ENCODE measurements at regions not wholly inside any gene's neighbourhood (a gene's known extent, or its start where the extent isn't known, plus 50 kb on each side); places are given as distances from the start of the nearest gene placed in this dataset.

DNA sequence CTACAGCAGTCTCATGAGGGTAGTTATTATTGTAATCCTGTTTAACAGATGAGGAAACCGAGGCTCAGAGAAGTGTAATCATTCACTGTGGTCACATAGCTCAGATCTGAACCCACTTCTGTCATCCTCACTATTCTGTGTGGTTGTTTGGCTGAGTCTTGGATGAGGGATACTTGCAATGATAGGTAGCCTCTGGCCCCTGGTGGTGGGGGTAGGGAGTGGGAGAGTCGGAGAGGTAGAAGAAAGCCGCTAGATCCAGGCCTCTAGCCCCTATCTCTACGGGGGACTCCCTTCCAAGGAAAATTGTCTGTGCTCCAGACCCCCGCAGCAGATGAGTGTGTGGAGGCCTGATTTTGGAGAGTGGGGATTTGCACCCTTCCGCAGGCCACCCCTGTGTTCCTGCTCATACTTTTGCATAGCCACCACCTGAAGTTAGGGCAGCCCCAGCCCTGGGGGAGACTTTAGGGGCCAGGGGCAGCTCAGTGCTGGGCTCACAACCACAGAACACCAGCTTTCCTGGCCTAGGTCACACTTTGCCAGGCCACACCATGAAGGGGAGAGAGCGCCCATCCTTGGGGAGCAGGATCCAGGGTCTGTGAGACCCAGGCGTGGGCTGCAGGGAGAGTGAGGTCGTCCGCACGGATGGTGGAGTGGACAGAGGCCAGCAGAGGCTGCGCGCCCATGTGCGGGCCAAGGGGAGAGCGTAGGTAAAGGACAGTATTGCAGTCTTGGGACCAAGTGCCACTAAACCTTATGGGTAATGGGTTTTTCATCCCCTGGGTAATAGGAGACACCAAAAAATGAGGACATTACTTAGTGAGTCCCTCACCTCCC, 148.2 kb downstream of the GLI2 start:
- DNase-seq (ENCODE audit: low read depth), result no peak

DNA sequence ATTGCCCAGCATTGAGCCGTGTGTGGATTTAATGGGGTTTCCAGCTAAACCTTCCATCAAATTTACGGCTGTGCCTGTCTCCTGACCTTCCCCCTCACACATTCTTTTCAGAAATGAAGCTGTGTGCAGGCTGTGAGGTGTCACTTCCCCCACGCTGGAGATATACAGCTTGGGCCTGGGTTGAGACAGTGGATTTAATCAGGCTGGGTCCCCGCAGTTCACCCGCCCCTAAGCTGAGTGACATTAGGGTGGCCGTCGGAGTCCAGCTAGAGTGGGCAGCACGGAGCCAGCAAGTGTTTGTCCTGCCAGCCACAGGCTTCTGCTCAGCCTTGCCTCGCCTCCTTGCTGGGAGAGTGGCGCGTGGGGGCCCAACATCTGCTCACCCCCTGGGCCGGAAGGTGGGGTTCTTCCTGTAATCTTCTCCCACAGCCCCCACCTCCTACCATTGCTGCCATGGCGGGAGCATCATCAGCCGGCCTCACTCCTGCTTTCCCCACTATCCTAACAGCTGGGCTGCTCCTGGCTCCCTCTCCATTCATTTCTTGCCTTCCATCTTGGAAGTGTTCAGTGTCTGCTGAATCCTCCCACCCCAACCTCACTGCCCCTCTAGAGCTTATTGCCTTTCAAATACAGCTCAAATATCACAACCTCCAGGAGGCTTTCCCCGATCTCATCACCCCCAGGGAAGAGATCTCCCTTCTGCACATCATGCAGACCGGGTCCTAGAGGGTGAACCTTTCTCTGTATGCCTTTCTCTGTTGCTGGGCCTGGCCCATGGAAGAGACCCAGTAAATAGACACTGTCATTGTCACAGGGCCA, 149.0 kb downstream of the GLI2 start:
- DNase-seq (ENCODE audit: low read depth), result no peak

DNA sequence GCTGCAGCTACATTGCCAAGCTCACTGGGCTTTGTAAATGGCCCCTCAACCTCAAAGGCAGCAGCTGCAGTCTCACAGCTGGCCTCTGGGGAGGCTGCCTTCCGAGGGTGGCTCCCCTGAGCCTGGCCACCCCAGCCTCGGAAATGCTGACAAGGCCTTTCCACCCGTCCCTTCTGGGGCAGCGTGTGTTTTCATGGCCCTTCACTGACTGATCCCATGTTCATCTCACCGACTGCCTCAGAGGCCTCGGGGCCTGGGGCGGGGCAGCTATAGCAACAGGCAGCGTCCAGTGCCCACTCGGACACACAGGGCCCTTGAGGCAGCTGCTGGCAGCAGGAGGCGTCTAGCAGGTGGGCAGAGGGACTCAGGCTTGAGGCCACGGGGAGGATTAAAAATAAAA, 149.7 kb downstream of the GLI2 start:
- no peak for DNase-seq (ENCODE audit: low read depth)

DNA sequence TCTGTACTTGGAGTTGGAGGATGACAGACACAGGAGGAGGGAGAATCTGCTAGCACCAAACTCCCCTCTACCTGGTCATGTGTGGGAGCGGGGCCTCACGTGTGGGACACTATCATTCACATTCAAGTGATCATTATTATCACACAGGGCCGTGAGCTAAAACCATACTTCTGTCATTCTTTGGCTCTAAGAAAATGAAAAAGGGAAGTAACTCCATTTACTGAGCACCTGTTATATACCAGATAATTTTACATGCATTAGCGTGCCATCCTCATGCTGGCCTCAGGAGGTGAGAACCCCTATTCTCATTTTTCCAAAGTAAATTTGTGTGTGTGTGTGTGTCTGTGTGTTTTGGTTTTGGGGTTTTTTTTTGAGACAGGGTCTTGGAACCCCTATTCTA, 150.1 kb downstream of the GLI2 start:
- no peak for DNase-seq (ENCODE audit: low read depth)

DNA sequence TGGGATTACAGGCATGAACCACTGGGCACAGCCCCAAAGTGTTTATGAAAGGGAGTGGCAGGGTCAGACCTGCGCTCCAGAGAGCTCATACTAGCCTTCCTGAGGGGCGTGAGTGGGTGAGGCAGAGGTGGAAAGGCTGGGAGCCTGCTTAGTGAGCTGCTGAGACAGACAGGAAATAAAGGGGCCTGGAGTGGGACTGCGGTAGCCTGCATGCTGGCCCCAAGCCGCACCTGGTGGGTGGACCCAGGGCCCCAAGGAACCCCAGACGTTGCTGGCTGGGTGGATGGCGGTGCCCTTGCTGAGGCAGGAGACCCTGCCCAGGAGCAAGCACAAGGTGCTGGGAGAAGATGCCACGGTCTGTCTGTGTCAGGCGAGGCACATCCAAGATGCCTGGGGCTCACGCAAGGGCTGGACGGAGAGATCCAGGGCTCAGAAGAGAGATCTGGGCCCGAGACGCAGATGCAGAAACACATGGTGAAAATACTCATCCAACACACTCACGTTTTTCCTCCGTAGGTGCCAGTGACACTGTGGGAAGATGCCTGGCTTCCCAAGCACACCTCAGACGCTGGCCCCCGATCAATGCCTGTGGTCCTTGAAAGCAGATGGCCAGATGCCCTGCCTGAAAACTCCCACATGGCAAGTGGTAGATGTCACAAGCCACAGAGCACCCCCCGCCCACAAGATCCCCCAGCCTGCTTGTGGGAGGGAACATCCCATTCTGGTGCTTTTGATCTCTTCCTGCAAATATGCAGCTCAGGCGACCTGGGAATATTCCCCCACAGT, 151.1 kb downstream of the GLI2 start:
- no peak for DNase-seq (ENCODE audit: low read depth)

DNA sequence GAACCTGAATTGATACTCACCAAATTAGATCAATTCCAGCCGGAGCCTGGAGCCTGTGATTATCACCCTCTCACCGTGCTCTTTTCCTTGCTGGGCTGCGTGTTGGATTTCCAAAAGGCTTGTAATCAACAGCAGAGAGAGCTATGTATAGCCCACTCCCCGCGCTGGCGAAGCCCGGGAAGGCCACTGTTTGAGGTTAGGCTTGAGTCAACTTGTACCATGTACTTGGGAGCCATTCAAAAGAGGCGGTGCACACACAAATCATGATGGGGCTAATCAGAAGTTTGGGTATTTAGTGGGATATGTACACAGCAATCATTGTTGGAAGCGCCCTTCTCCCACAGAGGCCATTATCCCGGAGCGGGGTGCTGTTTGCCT, 151.6 kb downstream of the GLI2 start:
- no peak for DNase-seq (ENCODE audit: low read depth)

DNA sequence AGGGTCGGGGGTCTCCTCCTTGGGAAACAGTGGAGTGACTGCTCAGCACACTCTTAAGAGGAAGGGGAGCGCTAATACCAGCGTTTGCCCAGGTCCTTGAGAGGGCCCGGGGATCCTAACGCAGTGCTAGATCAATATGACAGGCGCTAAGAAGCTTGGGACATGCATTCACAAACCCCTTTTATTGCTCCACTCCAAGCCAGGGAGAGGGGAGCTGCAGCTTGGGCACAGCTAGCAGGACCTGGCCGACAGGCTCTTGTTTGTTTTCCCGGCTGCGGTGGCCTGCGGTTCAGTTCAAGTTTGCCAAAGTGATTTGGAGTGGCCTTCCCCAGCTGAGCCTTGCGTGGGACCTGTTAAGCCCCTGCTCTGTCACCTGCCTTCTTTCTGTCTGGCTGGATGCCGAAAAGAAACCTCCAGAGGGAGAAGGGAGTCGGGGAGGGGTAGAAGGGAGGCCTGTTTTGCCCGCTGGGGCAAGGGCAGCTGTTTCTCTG, 152.1 kb downstream of the GLI2 start:
- DNase-seq (ENCODE audit: low read depth), result no peak

DNA sequence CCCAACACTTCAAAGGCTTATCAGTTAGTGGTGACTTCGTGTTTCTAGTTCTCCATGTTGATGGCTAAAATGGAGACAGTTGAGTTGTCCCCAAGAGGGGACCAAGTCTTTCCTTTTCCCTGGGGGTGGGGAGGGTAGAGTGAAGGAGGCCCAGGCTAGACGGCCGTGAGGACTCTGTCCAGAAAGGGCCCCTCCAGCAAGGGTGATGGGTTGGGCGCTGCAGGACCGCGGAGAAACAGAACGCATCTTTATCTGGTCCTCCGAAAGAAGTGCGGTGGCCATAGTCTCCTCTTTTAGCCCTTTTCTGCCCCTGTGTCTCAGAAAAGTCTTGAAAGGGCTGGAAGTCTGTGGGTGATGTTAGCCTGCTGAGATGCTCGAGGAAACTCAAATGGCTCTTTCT, 153.2 kb downstream of the GLI2 start:
- DNase-seq (ENCODE audit: low read depth), result no peak

DNA sequence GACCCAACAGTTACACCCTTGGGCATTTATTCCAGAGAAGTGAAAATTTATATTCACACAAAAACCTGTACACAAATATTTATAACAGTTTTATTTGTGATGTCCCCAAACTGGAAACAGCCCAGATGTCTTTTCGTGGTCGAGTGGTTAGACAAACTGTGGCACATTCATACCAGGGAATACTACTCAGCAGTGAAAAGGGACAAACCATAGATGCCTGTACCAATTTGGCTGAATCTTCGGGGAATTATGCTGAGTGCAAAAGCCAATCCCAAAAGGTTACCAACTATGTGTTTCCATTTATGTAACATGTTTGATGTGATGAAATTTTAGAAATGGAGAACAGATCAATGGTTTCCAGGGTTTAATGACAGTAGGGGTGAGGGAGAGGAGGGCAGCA, 154.3 kb downstream of the GLI2 start:
- DNase-seq (ENCODE audit: low read depth), result no peak

DNA sequence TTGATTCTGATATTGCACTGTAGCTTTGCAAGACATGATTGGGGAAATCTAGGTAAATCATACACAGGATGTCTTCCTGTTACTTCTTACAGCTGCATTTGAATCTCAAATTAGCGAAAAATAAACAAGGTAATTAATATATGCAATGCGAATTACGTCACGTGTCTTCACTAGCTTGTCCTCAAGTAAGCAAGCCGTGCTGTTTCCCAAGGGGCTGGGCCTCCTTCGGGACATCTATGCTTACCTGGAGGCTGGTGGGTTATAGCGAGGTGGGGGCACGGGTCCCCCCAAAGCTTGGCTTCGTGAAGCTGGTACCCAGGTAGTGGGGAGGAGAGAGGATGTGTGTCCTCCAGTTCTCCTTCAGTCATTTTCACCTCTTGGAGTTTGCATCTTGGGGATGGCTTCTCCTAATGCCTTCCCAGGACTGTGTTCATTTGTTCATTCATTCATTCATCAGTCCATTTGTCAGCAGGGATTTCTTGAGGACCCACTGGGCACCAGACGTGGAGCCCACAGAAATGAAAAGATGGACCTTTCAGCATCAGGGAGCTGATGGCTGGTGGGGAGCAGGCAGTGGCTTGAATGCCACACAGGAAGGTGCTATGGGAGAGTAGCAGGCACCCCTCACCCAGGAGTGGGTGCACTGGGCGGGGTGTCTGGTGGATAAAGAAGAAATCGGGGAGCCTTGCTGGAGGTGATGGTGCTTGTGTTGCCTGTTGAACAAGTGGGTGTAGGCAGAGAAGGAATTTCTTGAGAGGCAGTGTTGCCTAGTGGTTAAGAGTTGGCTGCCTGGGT, 155.1 kb downstream of the GLI2 start:
- DNase-seq (ENCODE audit: low read depth), result no peak

DNA sequence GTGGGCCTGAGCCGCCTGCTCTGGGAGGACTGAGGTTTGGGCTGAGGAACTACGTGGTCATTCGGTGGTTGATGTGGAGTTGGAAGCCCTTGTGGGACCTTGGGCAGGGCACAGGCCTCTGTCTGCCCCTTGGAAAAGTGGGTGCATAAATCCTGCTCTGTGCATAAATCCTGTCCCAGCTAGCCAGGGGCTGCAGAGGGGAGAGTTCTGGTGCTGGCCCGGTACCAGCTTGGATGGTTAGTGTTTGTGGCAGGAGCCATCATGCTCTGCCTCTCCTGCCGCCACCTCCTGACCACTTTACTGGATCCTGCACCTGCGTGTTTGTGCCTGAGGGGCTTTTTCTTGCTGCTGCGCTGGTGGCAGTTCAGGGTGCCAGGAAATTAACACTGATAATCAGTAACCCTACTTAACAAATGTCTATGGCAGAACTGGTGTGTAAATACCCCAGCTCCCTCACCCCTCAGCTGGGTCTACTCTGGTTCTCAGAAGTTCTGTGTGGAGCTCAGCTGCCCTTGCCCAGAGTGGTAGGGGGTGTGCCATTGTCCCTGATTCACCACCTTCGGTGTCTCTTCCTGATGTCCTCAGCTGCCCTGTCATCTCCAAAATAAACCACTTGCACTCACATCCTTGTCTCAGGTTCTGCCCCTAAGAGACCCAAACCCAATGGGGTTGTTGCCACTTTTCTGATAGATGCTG, 156.8 kb downstream of the GLI2 start:
- no peak for DNase-seq (ENCODE audit: low read depth)

DNA sequence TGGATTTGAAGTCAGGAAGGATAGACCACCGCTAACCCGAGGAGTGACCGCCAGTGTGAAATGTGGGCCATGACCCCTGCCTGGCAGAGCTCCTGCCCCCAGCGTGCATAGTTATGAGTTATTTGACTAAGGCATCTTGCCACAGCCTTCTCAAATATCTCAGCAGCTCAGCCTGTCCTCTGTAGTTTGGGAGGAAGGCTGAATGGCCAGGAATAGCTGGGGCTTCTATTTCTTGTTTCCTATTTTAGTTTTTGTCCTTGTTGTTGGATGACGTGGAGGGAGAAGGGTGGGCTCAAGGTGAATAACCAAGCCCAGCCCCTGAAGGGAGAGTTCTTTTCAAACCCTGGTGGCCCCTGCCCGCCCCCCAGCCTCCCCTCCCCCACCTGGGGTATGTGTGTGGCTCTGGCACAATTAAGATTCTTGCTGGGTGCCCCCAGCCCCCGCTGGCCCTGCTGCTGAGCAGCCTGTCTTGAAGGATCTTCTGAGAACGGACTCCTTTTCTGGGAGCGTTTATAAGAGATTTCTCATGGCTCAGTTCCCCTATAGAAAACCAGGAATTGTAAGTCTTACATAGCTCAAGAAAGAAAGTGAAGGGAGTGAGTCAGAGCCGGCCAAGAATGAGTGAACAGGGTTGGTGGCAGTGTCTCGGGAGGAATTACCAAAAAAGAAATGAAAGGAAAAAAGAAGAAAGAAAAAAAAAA, 157.4 kb downstream of the GLI2 start:
- no peak for DNase-seq (ENCODE audit: low read depth)

DNA sequence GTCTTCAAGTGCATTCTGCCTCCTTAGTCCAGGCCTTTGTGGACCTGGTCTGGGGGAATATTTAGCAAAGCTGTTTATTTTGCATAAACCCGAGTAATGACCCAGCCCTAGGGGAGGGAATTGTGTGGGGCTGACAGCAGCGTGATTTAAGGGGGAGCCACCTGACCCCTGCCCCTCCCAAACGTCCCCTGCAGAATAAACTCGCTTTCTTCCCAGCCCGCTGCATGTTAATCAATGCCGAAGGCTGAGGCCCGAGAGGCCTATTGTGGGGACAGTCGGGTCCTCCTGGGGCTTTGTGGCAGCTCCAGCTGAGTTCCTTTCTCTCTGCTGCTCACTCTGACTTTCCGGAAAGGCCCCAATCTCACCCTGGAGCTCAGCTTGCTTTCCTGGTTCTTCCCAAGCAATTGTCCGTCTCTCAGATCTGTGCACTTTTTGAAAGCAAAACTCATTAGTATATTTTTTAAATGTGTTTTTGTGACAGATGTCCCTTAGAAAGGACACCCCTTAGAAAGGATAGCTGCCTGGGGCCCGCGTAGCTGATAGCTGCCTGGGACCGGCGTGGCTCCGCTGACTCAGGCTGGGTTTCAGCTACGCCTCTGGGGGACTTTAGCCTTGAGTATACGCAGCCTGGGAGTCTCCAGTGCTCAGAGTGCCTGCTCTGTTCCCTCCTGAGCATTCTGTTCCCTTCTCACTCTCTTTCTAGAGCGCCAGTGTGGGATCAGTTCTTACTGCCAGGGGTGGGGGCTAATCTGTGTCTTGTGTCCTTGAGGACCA, 158.3 kb downstream of the GLI2 start:
- no peak for DNase-seq (ENCODE audit: low read depth)

DNA sequence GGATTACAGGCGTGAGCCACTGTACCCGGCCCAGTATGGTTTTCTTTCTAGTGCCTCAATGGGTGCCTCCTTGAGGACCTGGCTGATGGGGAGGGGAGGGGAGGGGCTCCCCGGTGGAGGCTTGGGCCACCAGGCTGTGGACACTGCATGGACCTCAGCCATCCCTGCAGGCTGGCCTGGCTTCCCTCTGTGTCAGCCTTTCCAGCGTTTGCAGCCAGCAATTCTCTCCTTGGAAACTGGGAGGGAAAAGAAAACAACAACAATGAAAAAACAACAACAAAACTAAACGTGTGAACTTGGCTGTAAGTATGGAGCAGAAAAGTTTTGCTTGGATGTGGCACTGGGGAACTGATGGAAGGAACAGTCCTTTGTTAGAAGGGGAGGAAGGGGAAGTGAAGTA, 159.3 kb downstream of the GLI2 start:
- no peak for DNase-seq (ENCODE audit: low read depth)

DNA sequence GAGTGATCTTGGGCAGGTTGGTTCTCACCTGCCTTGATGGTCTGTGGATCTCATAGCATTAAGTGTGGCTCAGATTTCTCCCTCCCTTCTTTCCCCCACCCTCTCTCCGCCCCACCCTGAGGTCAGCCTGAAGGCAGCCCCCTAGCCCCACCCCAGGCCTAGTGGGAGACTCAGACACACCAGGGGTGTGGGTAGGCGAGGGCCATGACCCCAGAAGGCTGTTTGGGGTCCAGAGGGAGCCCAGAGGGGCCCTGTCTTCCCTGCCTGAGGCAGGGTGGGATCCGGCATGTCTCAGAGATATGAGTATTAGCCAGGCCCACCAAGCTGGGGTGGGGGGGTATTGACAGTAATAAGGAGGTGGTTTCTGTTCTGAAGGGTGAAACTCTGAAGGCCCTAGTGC, 160.5 kb downstream of the GLI2 start:
- DNase-seq (ENCODE audit: low read depth), result no peak

DNA sequence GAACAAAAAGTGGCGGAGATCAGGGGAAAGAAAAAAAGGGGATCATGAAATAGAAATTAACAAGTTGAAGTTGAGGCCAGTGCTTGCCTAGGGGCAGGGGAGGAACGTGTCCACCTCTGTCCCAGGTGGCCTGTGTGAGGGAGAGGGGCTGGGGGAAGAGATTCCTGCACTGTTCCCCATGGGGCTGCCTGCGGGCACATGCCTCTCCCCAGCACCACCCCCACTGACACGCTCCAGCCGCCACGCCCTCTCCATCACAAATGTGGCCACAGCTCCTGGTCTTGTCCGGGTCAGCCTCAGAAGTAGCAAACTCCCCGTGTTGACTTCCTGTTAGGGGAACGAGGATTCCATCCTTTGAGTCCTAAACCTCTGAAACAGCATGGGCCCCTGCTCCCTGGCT, 161.2 kb downstream of the GLI2 start:
- DNase-seq (ENCODE audit: low read depth), result no peak

DNA sequence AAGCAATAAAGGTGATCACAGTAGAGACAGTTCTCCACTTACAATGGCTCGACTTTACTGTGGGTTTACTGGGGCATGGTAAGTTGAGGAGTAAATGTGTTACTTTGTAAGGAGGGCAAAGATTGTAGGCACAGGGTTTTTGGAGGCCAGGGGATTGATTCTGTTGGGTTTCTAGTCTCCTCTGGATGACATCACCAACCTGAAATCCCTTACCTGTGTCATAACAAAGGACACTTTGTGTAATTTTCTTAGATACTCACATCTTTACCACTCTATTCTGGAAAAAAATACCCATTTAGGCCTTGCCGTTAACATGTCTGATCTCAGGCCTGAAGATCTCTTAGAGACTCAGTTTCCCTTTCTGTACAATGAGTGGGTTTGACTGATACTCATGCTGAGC, 161.7 kb downstream of the GLI2 start:
- no peak for DNase-seq (ENCODE audit: low read depth)

DNA sequence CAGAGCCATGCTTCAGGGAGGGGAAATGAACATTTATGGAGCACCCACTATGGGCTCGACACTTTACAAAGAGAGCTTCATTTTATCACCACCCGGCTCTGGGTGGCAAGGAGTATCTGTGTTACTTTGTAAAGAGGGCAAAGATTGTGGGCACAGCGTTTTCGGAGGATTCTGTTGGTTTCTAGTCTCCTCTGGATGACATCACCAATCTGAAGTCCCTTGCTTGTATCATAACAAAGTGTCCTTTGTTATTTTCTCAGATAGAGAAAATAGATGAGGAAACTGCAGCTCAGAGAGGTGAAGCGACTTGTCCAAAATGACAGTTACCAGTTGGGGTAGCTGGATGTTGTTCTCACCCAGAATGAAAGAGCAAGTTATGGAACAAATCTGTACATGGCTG, 162.8 kb downstream of the GLI2 start:
- no peak for DNase-seq (ENCODE audit: low read depth)

DNA sequence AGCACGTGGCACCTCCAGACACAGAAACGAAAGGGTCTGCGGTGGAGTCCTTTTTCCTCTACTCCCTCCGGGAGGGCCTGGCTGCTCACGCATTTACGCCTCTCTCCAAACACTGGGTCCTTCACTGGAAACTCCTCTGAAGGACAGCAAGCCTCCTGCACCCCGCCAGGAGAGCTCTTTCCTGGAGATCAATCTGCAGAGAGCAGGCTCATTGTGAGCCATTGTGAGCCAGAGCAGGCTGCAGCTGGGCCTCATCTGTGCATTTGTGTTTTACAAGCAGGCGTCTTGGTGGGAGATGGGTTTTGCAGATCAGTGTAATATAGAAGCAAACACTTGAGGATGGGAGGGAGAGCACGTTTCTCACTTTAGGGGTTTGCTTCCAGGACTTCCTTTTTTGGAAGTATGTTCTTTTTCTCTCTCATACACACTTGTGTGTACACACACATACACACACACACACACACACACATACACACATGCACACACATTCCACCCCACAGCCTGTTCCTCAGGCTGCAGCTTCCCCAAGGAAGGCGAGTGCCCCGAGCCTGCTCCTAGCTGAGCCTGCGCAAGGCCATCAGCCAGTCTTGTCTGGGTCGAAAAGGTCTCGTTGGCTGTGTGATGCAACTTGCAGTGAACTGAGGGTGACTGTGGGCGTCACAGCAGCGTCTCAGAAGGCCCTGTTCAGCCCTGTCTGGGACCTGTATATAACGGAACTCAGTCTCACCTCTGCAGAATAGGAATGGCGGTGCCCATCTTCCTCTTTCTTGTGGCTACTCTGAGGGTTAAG, 163.5 kb downstream of the GLI2 start:
- DNase-seq (ENCODE audit: low read depth), result no peak

Data from HS-5 (cell line).